ENCODE measurements at regions not wholly inside any gene's neighbourhood (a gene's known extent, or its start where the extent isn't known, plus 50 kb on each side); places are given as distances from the start of the nearest gene placed in this dataset.

- no peak for DNase-seq (ENCODE audit: low read depth in 2 of 2)
These were observed 408.1 kb downstream of the GALR1 start for GRCh38 chr18:77657651-77658298.

GRCh38 chr18:77658299-77658662 is 408.6 kb downstream of the GALR1 start:
- no peak for DNase-seq (ENCODE audit: low read depth in 2 of 2)

- no peak for DNase-seq (ENCODE audit: low read depth in 2 of 2)
These were observed 409.3 kb downstream of the GALR1 start for GRCh38 chr18:77658751-77659448.

GRCh38 chr18:77666613-77667012 is 417.0 kb downstream of the GALR1 start:
- no peak for DNase-seq (ENCODE audit: low read depth in 2 of 2)

- no peak for DNase-seq (ENCODE audit: low read depth in 2 of 2)
These were observed 418.6 kb downstream of the GALR1 start for GRCh38 chr18:77668219-77668618.

- DNase-seq (ENCODE audit: low read depth in 2 of 2), result no peak
These were observed 419.7 kb downstream of the GALR1 start for GRCh38 chr18:77669331-77669730.

GRCh38 chr18:77671456-77672167 is 422.0 kb downstream of the GALR1 start:
- no peak for DNase-seq (ENCODE audit: low read depth in 2 of 2)

- DNase-seq (ENCODE audit: low read depth in 2 of 2), result no peak
These were observed 427.3 kb downstream of the GALR1 start for GRCh38 chr18:77676910-77677309.

GRCh38 chr18:77677536-77677935 is 427.9 kb downstream of the GALR1 start:
- DNase-seq (ENCODE audit: low read depth in 2 of 2), result no peak

- no peak for DNase-seq (ENCODE audit: low read depth in 2 of 2)
These were observed 430.2 kb downstream of the GALR1 start for GRCh38 chr18:77679869-77680268.

- DNase-seq (ENCODE audit: low read depth in 2 of 2), result no peak
These were observed 450.4 kb downstream of the GALR1 start for GRCh38 chr18:77700051-77700450.

- no peak for DNase-seq (ENCODE audit: low read depth in 2 of 2)
These were observed 452.3 kb downstream of the GALR1 start for GRCh38 chr18:77701977-77702376.

GRCh38 chr18:77702686-77703085 is 453.0 kb downstream of the GALR1 start:
- no peak for DNase-seq (ENCODE audit: low read depth in 2 of 2)

GRCh38 chr18:77705301-77705700 is 455.7 kb downstream of the GALR1 start:
- DNase-seq (ENCODE audit: low read depth in 2 of 2), result no peak

- DNase-seq (ENCODE audit: low read depth in 2 of 2), result no peak
These were observed 459.3 kb downstream of the GALR1 start for GRCh38 chr18:77708826-77709506.

GRCh38 chr18:77711096-77711495 is 461.4 kb downstream of the GALR1 start:
- DNase-seq (ENCODE audit: low read depth in 2 of 2), result no peak

- DNase-seq (ENCODE audit: low read depth in 2 of 2), result no peak
These were observed 465.1 kb downstream of the GALR1 start for GRCh38 chr18:77714716-77715115.

GRCh38 chr18:77716282-77716681 is 466.6 kb downstream of the GALR1 start:
- no peak for DNase-seq (ENCODE audit: low read depth in 2 of 2)

GRCh38 chr18:77733292-77733903 is 483.8 kb downstream of the GALR1 start:
- no peak for DNase-seq (ENCODE audit: low read depth in 2 of 2)

- no peak for DNase-seq (ENCODE audit: low read depth in 2 of 2)
These were observed 487.2 kb downstream of the GALR1 start for GRCh38 chr18:77736842-77737241.

- DNase-seq (ENCODE audit: low read depth in 2 of 2), result no peak
These were observed 487.8 kb downstream of the GALR1 start for GRCh38 chr18:77737405-77737804.

GRCh38 chr18:77749089-77749488 is 499.4 kb downstream of the GALR1 start:
- DNase-seq (ENCODE audit: low read depth in 2 of 2), result no peak

Measured in stimulated activated CD8-positive, alpha-beta memory T cell treated with anti-CD3 and anti-CD28 coated beads, Interleukin-7, amount 100 ng/mL, for 4 hours (primary cell).